Activated CD8-positive, alpha-beta memory T cell treated with anti-CD3 and anti-CD28 coated beads for 48 hours (primary cell): ENCODE measurements at regions not wholly inside any gene's neighbourhood (a gene's known extent, or its start where the extent isn't known, plus 50 kb on each side); places are given as distances from the start of the nearest gene placed in this dataset.

Experiments used
- DNase-seq, 3 experiments: peaks; one replicate each; pipeline ENCODE4 v3.0.0-alpha.2; 2020; ENCODE audit warnings: low read depth in 2 of 3, low spot score in 2 of 3

- DNase-seq, result no peak
These were observed 214.7 kb downstream of the SS18 start for GRCh38 chr18:25875551-25876240.

- no peak for DNase-seq
These were observed 216.6 kb downstream of the SS18 start for GRCh38 chr18:25873833-25874232.

- no peak for DNase-seq
These were observed 224.1 kb downstream of the SS18 start for GRCh38 chr18:25866331-25866730.

DNA sequence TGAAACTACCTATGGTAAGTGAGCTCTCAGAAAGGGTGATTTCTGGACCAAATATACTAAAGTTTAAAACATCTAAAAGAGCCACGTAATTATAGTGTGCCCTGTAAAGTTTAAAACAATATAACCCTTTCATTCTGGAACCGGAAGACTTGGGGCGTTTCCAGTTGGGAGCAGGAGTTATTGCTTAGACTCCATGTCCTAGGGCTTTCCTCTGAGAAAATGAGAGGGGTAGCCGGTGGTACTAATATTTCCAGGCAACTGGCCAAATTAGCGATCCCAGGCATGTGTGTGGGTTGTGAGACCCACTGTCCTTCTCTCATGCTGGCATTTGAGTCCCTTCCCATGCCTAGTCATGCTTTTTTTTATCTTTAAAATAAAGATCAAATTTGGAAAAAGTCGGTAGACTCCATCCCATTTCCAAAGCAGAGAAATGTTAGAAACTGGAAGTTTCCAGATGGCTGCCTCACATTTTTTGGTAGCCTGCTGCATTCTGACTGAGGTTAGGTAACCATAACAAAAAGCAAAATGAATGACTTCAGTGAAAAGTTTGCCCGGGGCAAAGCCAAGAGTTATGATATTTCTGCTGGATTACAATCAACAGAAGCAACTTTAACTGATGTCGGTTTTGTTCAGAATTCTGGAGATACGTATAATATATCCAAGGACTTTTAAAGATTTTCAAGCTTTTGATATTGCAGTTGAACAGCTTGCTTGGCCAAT is 227.4 kb downstream of the SS18 start:
- no peak for DNase-seq

GRCh38 chr18:25853691-25854433 is 236.6 kb downstream of the SS18 start:
- DNase-seq, result no peak

DNA sequence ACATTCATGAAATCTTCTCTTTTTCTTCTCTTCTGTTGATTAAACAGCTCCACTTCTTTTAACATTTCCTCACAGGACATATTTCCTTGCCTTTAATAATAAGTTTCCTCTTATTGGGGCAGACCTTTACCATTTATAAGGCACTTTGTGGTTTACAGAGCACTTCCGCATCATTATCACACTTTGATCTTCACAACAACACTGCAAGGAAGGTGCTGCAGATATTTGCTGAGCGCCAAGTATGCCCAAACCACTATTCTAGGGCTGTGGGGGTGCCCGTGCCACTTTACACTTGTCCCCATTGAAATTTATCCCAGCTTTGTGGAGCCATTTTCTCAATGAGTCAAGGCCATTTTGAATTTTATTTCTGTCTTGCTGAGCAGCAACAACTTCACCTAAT is 246.6 kb downstream of the SS18 start:
- no peak for DNase-seq

DNA sequence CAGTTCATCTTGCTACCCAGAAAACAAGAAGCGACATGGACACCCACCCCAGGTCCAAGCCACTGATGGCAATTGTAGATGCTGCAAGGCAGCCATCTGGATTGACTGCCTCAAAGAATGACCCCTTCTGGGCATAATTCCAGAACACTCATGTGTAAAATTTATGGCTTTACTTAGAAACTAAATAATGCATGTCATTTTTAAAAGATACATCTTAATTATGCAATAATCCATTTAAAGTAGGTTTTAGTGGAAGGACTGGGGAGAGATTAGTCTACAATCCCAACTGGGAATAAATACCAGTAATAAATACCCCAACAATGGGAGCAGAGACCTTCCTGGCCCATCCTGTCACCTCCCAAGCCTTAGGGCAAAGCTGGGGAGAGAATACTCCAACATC is 247.7 kb downstream of the SS18 start:
- no peak for DNase-seq

DNA sequence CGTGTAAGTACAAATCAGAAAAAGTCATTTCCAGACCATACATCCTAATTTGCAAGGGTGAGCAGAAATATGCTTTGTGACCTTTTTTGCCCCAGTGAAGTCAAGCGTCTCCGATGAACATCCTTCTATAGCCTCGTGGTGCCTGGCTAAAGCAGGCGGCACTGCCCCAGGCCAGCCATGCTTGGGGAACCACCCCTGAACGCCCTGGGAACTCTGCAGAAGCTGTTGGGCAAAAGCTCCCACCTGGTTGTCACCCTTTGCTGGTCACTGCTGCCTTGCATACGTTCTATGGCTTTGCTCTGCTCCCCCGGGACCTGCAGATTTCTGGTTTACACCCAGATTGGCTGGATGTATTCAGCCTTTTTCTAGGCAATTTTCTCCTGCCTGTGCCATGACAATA is 256.4 kb downstream of the SS18 start:
- no peak for DNase-seq

DNA sequence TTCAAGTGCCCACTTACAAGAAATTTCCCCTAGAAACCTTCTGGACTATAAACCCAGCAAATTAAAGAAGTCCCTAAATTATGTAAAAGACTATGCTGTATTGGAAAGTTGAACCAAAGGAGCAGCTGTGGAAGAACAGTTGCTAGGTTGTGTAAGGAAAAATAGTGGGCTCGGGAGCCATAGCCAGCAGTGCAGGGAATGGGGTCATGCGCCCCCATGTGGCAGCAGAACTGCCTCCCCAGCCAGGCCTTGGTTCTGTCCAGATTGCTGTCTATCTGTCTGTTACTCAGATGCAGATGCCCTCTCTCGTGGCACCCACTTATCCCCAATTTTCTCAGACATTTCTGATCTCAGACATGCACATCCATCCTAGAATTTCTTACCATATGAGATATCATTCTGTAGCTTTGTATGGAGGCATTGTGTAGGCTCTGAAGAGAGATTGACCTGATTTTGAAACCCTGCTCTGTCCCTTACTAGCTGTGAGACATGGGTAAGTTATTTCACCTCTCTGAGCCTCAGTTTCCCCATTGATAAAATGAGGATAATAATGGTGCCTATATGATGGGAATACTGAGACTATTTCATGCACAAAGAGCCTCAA is 258.3 kb downstream of the SS18 start:
- DNase-seq, result no peak

GRCh38 chr18:25831301-25831701 is 259.1 kb downstream of the SS18 start:
- DNase-seq, result no peak

- DNase-seq, result no peak
These were observed 259.6 kb downstream of the SS18 start for GRCh38 chr18:25830787-25831186.

GRCh38 chr18:25827961-25828561 is 262.4 kb downstream of the SS18 start:
- no peak for DNase-seq

DNA sequence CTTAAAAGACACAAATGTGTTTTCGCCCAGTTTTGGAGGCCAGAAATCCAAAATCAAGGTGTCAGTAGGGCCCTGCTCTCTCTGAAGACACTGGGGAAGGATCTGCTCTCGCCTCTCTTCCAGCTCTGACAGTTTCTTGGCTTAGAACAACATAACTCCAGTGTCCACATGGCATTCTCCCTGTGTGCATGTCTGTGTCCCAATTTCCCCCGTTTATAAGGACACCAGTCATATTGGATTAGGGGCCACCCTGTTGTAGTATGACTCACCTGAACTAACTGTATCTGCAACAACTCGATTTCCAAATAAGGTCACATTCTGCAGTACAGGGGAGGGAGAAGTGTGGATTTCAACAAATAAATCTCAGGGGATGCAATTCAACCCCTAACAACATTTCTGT is 263.2 kb downstream of the SS18 start:
- no peak for DNase-seq

- DNase-seq, result no peak
These were observed 263.6 kb downstream of the SS18 start for GRCh38 chr18:25826823-25827222.

DNA sequence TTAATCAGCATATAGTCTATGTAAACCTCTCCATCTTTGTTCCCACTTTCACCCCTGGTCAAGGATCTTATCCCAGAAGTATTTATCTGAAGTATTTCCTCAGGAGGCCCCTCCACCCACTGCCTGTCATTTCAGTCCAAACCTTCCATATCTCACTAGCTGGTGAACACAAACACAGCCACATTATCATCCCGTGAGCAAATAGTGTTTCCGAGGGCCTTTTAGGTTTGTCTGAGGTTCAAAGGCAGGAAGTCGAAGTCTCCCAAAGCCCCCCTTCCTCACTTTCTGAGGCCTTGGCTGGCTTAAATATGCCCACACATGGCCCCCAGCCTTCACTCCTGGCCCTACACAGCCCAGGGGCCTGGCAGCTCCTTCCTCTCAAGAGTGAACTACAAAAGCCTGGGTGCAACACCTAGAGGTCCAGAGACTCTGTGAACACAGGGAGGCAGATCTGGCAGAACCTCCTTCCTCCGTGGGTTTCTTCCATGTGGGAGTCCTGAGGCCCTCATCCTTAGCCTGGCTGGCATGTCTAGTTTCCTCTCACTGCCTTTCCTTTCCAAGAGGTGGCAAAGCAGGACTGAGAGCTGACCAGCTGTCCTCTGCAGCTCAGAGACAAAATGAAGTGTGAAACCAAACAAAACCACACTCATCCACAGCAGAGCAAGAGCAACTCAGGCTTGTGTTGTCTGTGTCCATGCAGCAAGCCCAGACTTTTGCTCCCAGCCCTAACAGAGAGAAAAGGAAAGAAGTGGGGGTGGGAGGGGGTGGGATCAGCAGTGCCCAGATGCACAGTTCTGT is 264.2 kb downstream of the SS18 start:
- no peak for DNase-seq

DNA sequence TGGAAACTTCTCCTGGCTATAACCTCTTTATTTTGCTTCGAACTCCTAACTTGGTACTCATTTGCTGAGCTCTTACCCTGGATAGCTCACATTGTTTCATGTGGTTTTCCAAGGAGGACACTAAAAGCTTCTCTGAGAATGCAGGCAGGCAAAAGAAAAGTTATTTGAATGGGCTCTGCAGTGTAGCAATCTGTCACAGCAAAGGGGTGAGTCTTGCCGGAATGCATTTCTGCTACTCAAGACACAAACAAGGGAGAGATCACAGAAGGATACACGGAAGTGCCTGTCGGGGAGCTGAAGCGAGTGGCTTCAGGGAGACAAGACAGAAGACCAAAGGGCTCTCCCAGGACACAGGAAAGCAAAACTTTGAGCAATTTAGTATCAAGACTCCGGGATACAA is 265.4 kb downstream of the SS18 start:
- no peak for DNase-seq

DNA sequence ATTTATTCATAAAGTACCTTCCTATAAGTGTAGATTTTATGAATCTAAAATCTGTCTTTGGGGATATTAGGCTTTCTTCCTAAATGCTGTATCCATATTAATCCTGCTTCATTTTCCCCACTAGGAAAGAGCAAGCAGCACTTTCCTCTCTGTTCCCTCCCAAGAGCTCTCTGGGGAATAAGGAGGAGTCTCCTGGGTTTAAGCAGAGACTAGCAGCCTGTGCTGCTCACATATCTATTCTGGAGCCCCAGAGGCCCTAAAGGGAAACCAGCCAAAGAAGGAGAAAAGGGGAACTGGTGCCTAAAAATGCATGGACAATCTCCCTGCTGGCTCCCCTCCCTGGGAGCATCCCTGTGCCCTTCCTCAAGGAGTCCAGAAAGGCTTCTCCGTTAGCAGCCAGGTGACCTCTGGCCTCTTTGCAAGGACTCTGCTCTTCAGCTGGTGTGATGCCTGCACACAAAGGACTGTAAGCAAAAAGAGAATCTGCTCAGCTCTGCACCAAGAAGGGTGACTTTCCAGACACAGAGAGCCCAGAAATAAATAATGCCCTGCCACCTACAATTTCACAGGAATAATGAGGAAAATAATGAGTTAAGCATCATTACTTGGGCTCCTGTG is 270.6 kb downstream of the SS18 start:
- DNase-seq, result no peak

DNA sequence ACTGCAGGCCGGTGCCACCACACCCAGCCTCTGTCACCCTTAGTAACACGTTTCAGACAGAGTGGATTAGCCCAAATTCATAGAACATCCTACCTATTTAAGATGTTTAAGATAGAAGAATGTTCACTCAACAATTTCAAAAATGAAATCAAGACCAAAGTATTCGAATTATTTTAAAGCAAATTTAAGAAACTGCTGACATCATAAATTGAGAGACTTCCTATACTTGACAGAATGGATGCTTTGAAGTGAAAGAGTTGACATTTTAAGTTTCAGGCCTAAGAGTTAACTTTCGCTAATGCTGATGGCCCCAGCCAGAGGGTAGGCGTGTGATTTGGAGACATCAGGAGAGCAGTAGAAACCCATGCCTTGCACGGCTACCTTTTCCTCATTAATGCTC is 271.9 kb downstream of the SS18 start:
- DNase-seq, result no peak

GRCh38 chr18:25817546-25818237 is 272.7 kb downstream of the SS18 start:
- no peak for DNase-seq

GRCh38 chr18:25815659-25816058 is 274.8 kb downstream of the SS18 start:
- DNase-seq, result no peak
